ENCODE measurements at regions not wholly inside any gene's neighbourhood (a gene's known extent, or its start where the extent isn't known, plus 50 kb on each side); places are given as distances from the start of the nearest gene placed in this dataset.

DNA sequence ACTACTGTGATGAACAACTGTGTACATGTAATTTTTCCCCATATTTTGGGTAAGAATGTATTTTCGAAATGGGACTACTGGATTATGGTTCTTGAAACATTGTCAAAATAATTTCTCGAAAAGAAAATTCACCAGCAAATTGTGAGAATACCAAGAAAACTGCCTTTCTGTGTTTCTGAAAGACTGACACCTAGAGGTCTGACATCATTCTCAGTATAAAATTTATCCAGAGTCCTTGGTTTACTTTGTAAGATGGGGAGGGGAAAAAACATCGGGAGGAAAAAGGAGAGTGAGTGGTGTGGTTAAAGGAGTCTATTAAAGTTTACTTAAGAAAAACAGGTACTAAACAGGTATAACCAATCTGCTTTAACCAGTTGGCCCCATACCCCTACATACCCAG lies 149.2 kb downstream of the CEP120 start:
- ATAC-seq (ENCODE audit: insufficient read depth, low FRiP score): no peak
- 69 to 72% methylated on average over 3 of the region's 3 CpGs for WGBS, 2 donors
- H3K36me3 ChIP-seq (ENCODE audit: control insufficient read depth in 4 of 4, insufficient read depth in 4 of 4, low read length in 4 of 4): no peaks in the 10 kb centered on the region

DNA sequence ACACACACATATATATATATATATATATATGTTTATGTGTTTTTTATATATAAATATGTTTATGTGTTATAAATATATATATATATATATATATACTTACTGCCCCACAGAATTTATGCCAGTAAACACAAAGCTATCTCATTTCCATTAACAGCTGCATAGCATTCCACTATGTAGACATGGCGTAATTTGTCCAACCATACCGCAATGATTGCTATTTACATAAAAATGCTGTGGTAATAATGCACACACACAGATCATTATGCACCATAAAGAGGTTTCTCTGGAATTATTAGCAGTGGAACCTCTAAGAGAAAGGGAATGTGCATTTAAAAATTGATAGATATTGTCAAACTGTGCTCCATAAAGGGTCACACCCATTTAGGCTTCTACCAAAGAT lies 150.1 kb downstream of the CEP120 start:
- ATAC-seq (ENCODE audit: insufficient read depth, low FRiP score): no peak
- no peak overlapping the region for H3K9ac ChIP-seq (ENCODE audit: insufficient read depth in 1 of 2, low read length in 2 of 2)
- no peaks in the 10 kb centered on the region for H3K36me3 ChIP-seq (ENCODE audit: control insufficient read depth in 4 of 4, insufficient read depth in 4 of 4, low read length in 4 of 4)
- 89 to 98% methylated on average over 2 of the region's 2 CpGs for WGBS, 2 donors
- no peaks in the 10 kb centered on the region for H3K27me3 ChIP-seq (ENCODE audit: control insufficient read depth in 3 of 3, insufficient read depth in 3 of 3, low read length in 2 of 3)
- TF ChIP-seq, protein P1, sequence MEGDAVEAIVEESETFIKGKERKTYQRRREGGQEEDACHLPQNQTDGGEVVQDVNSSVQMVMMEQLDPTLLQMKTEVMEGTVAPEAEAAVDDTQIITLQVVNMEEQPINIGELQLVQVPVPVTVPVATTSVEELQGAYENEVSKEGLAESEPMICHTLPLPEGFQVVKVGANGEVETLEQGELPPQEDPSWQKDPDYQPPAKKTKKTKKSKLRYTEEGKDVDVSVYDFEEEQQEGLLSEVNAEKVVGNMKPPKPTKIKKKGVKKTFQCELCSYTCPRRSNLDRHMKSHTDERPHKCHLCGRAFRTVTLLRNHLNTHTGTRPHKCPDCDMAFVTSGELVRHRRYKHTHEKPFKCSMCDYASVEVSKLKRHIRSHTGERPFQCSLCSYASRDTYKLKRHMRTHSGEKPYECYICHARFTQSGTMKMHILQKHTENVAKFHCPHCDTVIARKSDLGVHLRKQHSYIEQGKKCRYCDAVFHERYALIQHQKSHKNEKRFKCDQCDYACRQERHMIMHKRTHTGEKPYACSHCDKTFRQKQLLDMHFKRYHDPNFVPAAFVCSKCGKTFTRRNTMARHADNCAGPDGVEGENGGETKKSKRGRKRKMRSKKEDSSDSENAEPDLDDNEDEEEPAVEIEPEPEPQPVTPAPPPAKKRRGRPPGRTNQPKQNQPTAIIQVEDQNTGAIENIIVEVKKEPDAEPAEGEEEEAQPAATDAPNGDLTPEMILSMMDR (IDR thresholded peaks at IDR 0.05; ENCODE audit: control extremely low read depth, extremely low read depth): no peak
- no peak overlapping the region for H3K27ac ChIP-seq (ENCODE audit: low read depth in 1 of 2, low read length in 1 of 2)
- no peak overlapping the region for H3K4me3 ChIP-seq
- peaks cover 0 to 13% (median 0%) of the 10 kb centered on the region in 5 donors for H3K4me1 ChIP-seq (ENCODE audit: control insufficient read depth in 5 of 5, insufficient read depth in 5 of 5, low read length in 5 of 5)
- DNase-seq: no peak
- H3K9me3 ChIP-seq (ENCODE audit: control insufficient read depth in 4 of 4, insufficient read depth in 3 of 4, low read length in 3 of 4): no peaks in the 10 kb centered on the region

More for the DNA sequence above, 149.2 kb downstream of the CEP120 start:
- Histone ChIP-seq H3K4me3 (no peak overlapping the region), H3K27ac (ENCODE audit: low read depth in 1 of 2, low read length in 1 of 2) (no peak overlapping the region), H3K27me3 (ENCODE audit: control insufficient read depth in 3 of 3, insufficient read depth in 3 of 3, low read length in 2 of 3) (no peaks in the 10 kb centered on the region), H3K4me1 (ENCODE audit: control insufficient read depth in 5 of 5, insufficient read depth in 5 of 5, low read length in 5 of 5) (peaks cover 0 to 13% (median 2%) of the 10 kb centered on the region in 5 donors), H3K9ac (ENCODE audit: insufficient read depth in 1 of 2, low read length in 2 of 2) (no peak overlapping the region), H3K9me3 (ENCODE audit: control insufficient read depth in 4 of 4, insufficient read depth in 3 of 4, low read length in 3 of 4) (peaks cover 0 to 2% (median 0%) of the 10 kb centered on the region in 4 donors)
- DNase-seq: no peak
- TF ChIP-seq, protein P1 (IDR thresholded peaks at IDR 0.05; ENCODE audit: control extremely low read depth, extremely low read depth): no peak

DNA sequence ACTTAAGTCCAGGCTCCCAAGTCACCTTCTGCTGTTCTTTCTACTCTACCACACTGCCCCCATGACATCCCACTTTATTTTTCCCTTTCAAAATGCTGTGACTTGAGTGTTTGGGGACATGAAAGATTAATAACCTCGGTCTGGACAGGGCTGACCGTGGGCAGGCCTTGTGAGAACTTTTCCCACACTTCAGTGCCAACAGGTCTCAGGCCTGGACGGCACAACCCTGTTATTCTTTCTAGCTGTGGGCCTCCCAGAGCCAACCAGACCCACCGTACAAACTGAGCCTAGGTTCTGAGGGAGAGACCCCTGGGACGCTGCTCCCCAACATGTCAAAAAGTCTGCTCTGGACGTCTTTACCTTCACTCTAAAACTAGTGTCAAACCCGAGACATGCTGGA lies 153.4 kb downstream of the CEP120 start:
- WGBS, 2 donors: 75 to 78% methylated on average over 7 of the region's 7 CpGs
- H3K4me3 ChIP-seq: no peak overlapping the region
- no peaks in the 10 kb centered on the region for H3K27me3 ChIP-seq (ENCODE audit: control insufficient read depth in 3 of 3, insufficient read depth in 3 of 3, low read length in 2 of 3)
- no peak overlapping the region for H3K27ac ChIP-seq (ENCODE audit: low read depth in 1 of 2, low read length in 1 of 2)
- no peak overlapping the region for H3K9ac ChIP-seq (ENCODE audit: insufficient read depth in 1 of 2, low read length in 2 of 2)
- H3K4me1 ChIP-seq (ENCODE audit: control insufficient read depth in 5 of 5, insufficient read depth in 5 of 5, low read length in 5 of 5): no peaks in the 10 kb centered on the region
- H3K9me3 ChIP-seq (ENCODE audit: control insufficient read depth in 4 of 4, insufficient read depth in 3 of 4, low read length in 3 of 4): no peaks in the 10 kb centered on the region
- no peak for ATAC-seq (ENCODE audit: insufficient read depth, low FRiP score)
- H3K36me3 ChIP-seq (ENCODE audit: control insufficient read depth in 4 of 4, insufficient read depth in 4 of 4, low read length in 4 of 4): no peaks in the 10 kb centered on the region
- no peak for DNase-seq
- TF ChIP-seq, protein P1 (IDR thresholded peaks at IDR 0.05; ENCODE audit: control extremely low read depth, extremely low read depth): no peak

DNA sequence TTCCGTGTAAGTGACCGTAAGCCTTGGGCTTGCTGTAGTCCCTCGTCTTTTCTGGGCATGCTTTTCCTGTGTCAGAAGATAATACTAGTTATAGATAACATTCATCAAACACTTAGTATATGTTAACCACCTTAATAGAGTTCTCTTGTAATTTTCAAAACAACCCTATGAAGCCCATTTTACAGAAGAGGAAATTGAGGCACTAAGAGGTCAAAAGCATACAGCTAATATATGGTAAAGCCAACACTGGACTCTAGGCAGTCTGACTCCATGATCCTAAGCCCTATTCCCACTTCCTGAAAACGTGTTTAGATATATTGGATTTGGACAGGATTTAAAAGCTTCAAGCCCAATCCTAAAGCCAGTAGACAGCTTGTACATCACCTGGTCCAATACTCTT lies 153.8 kb downstream of the CEP120 start:
- TF ChIP-seq, protein P1 (IDR thresholded peaks at IDR 0.05; ENCODE audit: control extremely low read depth, extremely low read depth): no peak
- WGBS, 2 donors: 86 to 92% methylated on average over 4 of the region's 4 CpGs
- no peak overlapping the region for H3K9ac ChIP-seq (ENCODE audit: insufficient read depth in 1 of 2, low read length in 2 of 2)
- no peak for DNase-seq
- H3K4me3 ChIP-seq: no peak overlapping the region
- no peak for ATAC-seq (ENCODE audit: insufficient read depth, low FRiP score)
- H3K27me3 ChIP-seq (ENCODE audit: control insufficient read depth in 3 of 3, insufficient read depth in 3 of 3, low read length in 2 of 3): no peaks in the 10 kb centered on the region
- H3K4me1 ChIP-seq (ENCODE audit: control insufficient read depth in 5 of 5, insufficient read depth in 5 of 5, low read length in 5 of 5): no peaks in the 10 kb centered on the region
- no peaks in the 10 kb centered on the region for H3K9me3 ChIP-seq (ENCODE audit: control insufficient read depth in 4 of 4, insufficient read depth in 3 of 4, low read length in 3 of 4)
- H3K27ac ChIP-seq (ENCODE audit: low read depth in 1 of 2, low read length in 1 of 2): no peak overlapping the region
- H3K36me3 ChIP-seq (ENCODE audit: control insufficient read depth in 4 of 4, insufficient read depth in 4 of 4, low read length in 4 of 4): no peaks in the 10 kb centered on the region
